Activated T-helper 1 cell treated with anti-CD3 and anti-CD28 coated beads, Interleukin-12 subunit alpha, Interleukin-12 subunit beta, Interleukin-2, Interleukin-4 antibody, amounts not matched to agents 30 ng/mL and 10 ng/mL and 1 ng/mL, durations not matched to agents 14 hours and 24 hours and 36 hours (primary cell): ENCODE measurements at regions not wholly inside any gene's neighbourhood (a gene's known extent, or its start where the extent isn't known, plus 50 kb on each side); places are given as distances from the start of the nearest gene placed in this dataset.

Experiments
- DNase-seq: peaks from one replicate; pipeline ENCODE4 v3.0.0; 2021; ENCODE audit warnings: low spot score
- H3K27ac Mint-ChIP-seq: one replicate; pipeline ENCODE4 v1.8.0; 2021; ENCODE audit warnings: mild to moderate bottlenecking, mixed read lengths
- H3K27me3 Mint-ChIP-seq: one replicate; pipeline ENCODE4 v1.8.0; 2022; ENCODE audit warnings: mild to moderate bottlenecking, moderate library complexity, mixed read lengths; ENCODE audit not compliant: insufficient read depth
- H3K36me3 Mint-ChIP-seq: one replicate; pipeline ENCODE4 v1.8.0; 2021; ENCODE audit warnings: low read depth, mixed read lengths
- H3K4me1 Mint-ChIP-seq: one replicate; pipeline ENCODE4 v1.8.0; 2021; ENCODE audit warnings: low read depth, mixed read lengths
- H3K4me3 Mint-ChIP-seq: one replicate; pipeline ENCODE4 v1.8.0; 2021; ENCODE audit warnings: mild to moderate bottlenecking, moderate library complexity, mixed read lengths
- H3K9me3 Mint-ChIP-seq: one replicate; pipeline ENCODE4 v1.8.0; 2021; ENCODE audit warnings: mixed read lengths
- intact Hi-C: fragments of 100-400 bp; cut with micrococcal nuclease; formaldehyde crosslinking; loops from one replicate; pipeline ENCODE4 v1.15.1; 2024

- no peak for DNase-seq
- Mint-ChIP-seq H3K27me3 (peaks cover 5% of the 10 kb centered on the region), H3K36me3 (no peaks in the 10 kb centered on the region), H3K27ac (no peak overlapping the region), H3K4me1 (no peaks in the 10 kb centered on the region), H3K4me3 (no peak overlapping the region), H3K9me3 (no peaks in the 10 kb centered on the region)
- intact Hi-C loops, result no loop called here
Observed at GRCh38 chr15:61798631-61799030, 261.6 kb downstream of the VPS13C start.

DNA sequence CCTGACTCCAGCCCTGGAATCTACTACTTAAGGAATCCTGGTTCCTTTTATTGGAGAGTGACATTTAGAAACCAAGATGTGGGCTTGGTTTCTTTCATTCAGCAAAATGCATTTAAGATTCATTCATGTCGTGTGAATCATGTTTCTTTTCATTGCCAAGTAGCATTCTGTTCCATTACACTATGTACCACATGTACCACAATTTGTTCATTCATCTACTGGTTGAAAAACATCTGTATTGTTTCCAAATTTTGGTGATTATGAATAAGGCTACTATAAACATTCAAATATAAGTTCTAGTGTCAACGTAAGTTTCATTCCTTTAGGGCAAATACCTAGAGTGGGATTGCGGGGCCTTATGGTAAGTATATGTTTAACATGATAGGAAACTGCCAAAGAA lies 264.2 kb downstream of the VPS13C start:
- intact Hi-C loops, result no loop called here
- no peaks in the 10 kb centered on the region for H3K9me3 Mint-ChIP-seq
- H3K4me3 Mint-ChIP-seq, result no peak overlapping the region
- no peak overlapping the region for H3K27ac Mint-ChIP-seq
- DNase-seq, result no peak
- H3K4me1 Mint-ChIP-seq, result no peaks in the 10 kb centered on the region
- H3K27me3 Mint-ChIP-seq, result peaks cover 8% of the 10 kb centered on the region
- H3K36me3 Mint-ChIP-seq, result no peaks in the 10 kb centered on the region

DNA sequence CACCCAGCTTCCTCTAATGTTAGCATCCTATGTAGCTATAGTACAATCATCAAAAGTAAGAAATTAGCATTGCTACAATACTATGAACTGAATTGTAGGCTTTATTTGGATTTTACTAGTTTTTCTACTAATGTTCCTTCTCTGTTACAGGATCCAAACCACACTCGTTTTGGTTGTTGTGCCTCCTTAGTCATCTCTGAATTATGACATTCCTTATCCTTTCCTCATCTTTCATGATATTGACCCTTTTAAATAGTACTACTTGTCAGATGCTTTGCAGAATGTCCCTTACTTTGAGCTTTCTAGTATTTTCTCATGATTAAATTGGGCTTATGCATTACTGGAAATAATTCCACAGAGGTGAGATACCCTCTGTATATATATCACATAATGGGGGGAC lies 265.4 kb downstream of the VPS13C start:
- Mint-ChIP-seq H3K27me3 (peaks cover 8% of the 10 kb centered on the region), H3K4me1 (no peaks in the 10 kb centered on the region)

DNA sequence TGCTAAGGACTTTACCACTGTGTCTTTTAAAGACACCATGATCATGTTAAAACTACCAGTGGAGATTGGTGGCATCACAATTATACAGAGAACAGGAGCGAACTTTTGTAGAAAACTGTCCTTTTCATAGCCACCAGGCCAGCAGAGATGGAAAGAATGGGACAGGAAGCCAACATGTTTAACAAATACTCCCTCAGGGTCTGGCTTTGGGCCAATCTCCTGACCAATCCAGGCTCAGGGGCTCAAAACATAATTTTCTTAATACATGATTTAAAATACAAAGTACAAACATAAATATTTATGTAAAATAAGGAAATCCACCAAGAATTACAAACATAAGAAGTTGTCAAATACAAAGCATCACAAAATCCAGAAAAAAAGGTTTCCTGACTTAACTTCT lies 266.0 kb downstream of the VPS13C start:
- H3K27me3 Mint-ChIP-seq, result peaks cover 8% of the 10 kb centered on the region
- H3K36me3 Mint-ChIP-seq, result no peaks in the 10 kb centered on the region
- no peak for DNase-seq
- intact Hi-C loops, result no loop called here
- H3K27ac Mint-ChIP-seq, result no peak overlapping the region
- H3K9me3 Mint-ChIP-seq, result no peaks in the 10 kb centered on the region
- no peak overlapping the region for H3K4me3 Mint-ChIP-seq
- no peaks in the 10 kb centered on the region for H3K4me1 Mint-ChIP-seq

More for the DNA sequence above, 265.4 kb downstream of the VPS13C start:
- Mint-ChIP-seq H3K27ac (no peak overlapping the region), H3K4me3 (no peak overlapping the region), H3K9me3 (no peaks in the 10 kb centered on the region), H3K36me3 (no peaks in the 10 kb centered on the region)
- intact Hi-C loops, result no loop called here
- no peak for DNase-seq

DNA sequence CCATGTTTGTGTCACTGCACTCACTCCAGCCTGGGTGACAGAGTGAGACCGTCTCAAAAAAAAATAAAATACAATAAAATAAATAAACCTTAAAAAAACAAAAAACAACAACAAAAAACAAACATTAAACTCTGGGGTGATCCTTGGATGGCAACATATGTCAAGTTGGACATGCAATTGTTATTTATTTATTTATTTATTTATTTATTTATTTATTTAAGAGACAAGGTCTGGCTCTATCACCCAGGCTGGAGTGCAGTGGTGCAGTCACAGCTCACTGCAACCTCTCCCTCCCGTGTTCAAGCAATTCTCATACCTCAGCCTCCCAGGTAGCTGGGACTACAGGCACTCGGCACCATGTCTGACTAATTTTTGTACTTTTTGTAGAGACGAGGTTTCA lies 275.5 kb downstream of the VPS13C start:
- no peaks in the 10 kb centered on the region for H3K9me3 Mint-ChIP-seq
- H3K36me3 Mint-ChIP-seq, result no peaks in the 10 kb centered on the region
- intact Hi-C loops, result no loop called here

GRCh38 chr15:61780278-61780980 lies 279.8 kb downstream of the VPS13C start:
- Mint-ChIP-seq H3K9me3 (no peaks in the 10 kb centered on the region), H3K36me3 (no peaks in the 10 kb centered on the region), H3K4me1 (no peaks in the 10 kb centered on the region), H3K4me3 (no peak overlapping the region), H3K27ac (no peak overlapping the region), H3K27me3 (peaks cover 8% of the 10 kb centered on the region)
- intact Hi-C loops, result no loop called here
- DNase-seq, result no peak

More for the DNA sequence above, 275.5 kb downstream of the VPS13C start:
- Mint-ChIP-seq H3K27me3 (peaks cover 10% of the 10 kb centered on the region), H3K27ac (no peak overlapping the region), H3K4me1 (no peaks in the 10 kb centered on the region), H3K4me3 (no peak overlapping the region)
- no peak for DNase-seq

DNA sequence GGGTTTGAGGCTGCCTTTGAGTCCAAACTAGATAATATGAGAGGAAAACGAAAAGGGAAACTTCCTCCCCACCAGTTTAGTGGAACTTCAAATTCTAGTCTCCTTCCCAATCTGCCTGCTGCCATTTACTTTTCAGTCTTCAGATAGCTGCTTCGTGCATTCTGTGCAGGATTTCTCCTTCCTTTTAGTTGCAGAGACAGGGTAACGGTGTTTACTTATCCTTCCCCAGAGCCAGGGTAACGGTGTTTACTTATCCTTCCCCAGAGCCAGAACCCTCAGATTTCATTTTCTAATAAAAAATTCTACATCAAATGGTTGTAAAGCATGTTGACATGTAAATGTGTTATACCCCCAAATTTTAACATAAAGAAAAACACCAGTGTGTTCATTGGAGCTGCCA lies 282.6 kb downstream of the VPS13C start:
- intact Hi-C loops, result no loop called here
- Mint-ChIP-seq H3K27ac (no peak overlapping the region), H3K9me3 (no peaks in the 10 kb centered on the region), H3K4me1 (no peaks in the 10 kb centered on the region), H3K4me3 (no peak overlapping the region), H3K36me3 (no peaks in the 10 kb centered on the region), H3K27me3 (peaks cover 8% of the 10 kb centered on the region)
- no peak for DNase-seq

DNA sequence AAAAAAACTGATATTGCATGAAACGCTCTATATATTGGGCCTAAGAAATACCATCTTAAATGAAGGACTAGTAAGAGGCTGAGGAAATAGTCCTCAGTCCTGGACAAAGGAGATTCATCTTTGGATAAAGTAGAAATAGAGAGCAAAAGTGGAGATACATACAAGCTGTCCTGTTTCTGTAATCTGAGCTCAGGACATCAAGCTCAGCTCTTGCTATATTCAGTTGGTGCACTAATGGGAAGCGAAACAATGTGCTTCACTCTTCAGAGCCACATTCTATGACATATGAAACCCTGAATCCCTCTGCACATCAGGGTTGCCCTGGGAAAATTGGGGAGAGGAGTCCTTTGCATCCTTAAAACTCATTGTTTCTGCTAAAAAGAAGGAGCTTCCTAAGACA lies 290.7 kb downstream of the VPS13C start:
- DNase-seq, result no peak
- no peak overlapping the region for H3K4me3 Mint-ChIP-seq
- H3K9me3 Mint-ChIP-seq, result peaks cover 13% of the 10 kb centered on the region
- no peaks in the 10 kb centered on the region for H3K4me1 Mint-ChIP-seq
- intact Hi-C loops, result no loop called here
- H3K27me3 Mint-ChIP-seq, result peaks cover 15% of the 10 kb centered on the region
- H3K36me3 Mint-ChIP-seq, result no peaks in the 10 kb centered on the region
- H3K27ac Mint-ChIP-seq, result no peak overlapping the region

DNA sequence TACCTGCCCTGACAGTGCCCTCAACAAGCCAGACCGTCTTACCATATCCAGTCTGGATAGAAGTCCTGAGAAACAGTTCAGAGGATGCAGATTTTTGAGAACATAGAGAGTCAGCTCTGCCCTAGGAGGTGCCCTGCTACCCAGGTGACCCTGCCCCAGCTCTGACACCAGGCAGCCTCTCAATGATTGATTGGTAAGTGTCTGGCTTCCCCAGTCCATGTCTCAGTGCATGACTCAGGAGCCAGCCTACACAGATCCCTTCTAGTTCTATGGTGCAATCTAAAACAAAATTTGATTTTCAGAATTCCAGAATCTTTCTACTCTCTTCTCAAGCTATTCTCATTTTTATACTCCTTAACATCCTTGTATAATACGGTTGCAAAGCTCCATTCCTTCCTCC lies 292.1 kb downstream of the VPS13C start:
- intact Hi-C loops, result no loop called here
- no peaks in the 10 kb centered on the region for H3K36me3 Mint-ChIP-seq
- no peaks in the 10 kb centered on the region for H3K4me1 Mint-ChIP-seq
- H3K27ac Mint-ChIP-seq, result no peak overlapping the region
- H3K9me3 Mint-ChIP-seq, result peaks cover 13% of the 10 kb centered on the region
- H3K27me3 Mint-ChIP-seq, result peaks cover 16% of the 10 kb centered on the region
- H3K4me3 Mint-ChIP-seq, result no peak overlapping the region
- no peak for DNase-seq

- DNase-seq, result no peak
- intact Hi-C loops, result no loop called here
- no peaks in the 10 kb centered on the region for H3K36me3 Mint-ChIP-seq
- H3K27ac Mint-ChIP-seq, result no peak overlapping the region
- H3K4me1 Mint-ChIP-seq, result no peaks in the 10 kb centered on the region
- peaks cover 16% of the 10 kb centered on the region for H3K27me3 Mint-ChIP-seq
- H3K4me3 Mint-ChIP-seq, result no peak overlapping the region
- no peaks in the 10 kb centered on the region for H3K9me3 Mint-ChIP-seq
Observed at GRCh38 chr15:61764981-61765380, 295.3 kb downstream of the VPS13C start.

DNA sequence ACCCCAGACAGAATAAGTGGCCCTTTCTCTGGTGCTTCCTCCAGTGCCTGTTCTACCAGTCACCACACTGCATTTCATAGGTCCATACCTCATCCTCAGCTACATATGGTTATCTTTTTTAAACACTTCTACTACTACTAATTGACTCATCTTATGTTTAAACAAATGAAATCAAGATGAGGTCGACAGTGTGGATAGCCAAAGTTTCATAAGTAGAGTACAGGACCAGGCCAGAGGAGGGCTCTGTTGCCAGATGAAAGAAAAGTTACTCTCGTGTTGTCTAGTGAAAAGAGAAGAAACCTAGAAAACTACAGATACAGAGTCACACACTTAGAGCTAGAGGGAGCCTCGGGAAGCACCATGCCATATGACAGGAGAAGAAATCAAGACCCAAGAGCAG lies 296.1 kb downstream of the VPS13C start:
- no peak for DNase-seq
- intact Hi-C loops, result no loop called here
- H3K9me3 Mint-ChIP-seq, result no peaks in the 10 kb centered on the region
- peaks cover 14% of the 10 kb centered on the region for H3K27me3 Mint-ChIP-seq
- no peaks in the 10 kb centered on the region for H3K36me3 Mint-ChIP-seq
- H3K4me1 Mint-ChIP-seq, result no peaks in the 10 kb centered on the region
- no peak overlapping the region for H3K4me3 Mint-ChIP-seq
- H3K27ac Mint-ChIP-seq, result no peak overlapping the region

- no peak for DNase-seq
- H3K27ac Mint-ChIP-seq, result no peak overlapping the region
- H3K36me3 Mint-ChIP-seq, result no peaks in the 10 kb centered on the region
- no peaks in the 10 kb centered on the region for H3K4me1 Mint-ChIP-seq
- H3K4me3 Mint-ChIP-seq, result no peak overlapping the region
- intact Hi-C loops, result no loop called here
- no peaks in the 10 kb centered on the region for H3K9me3 Mint-ChIP-seq
- H3K27me3 Mint-ChIP-seq, result peaks cover 14% of the 10 kb centered on the region
Observed at GRCh38 chr15:61762676-61763075, 297.6 kb downstream of the VPS13C start.

GRCh38 chr15:61759639-61760038 lies 300.6 kb downstream of the VPS13C start:
- no peak overlapping the region for H3K4me3 Mint-ChIP-seq
- intact Hi-C loops, result no loop called here
- no peaks in the 10 kb centered on the region for H3K9me3 Mint-ChIP-seq
- H3K36me3 Mint-ChIP-seq, result no peaks in the 10 kb centered on the region
- peaks cover 3% of the 10 kb centered on the region for H3K27me3 Mint-ChIP-seq
- DNase-seq, result no peak
- H3K27ac Mint-ChIP-seq, result no peak overlapping the region
- H3K4me1 Mint-ChIP-seq, result no peaks in the 10 kb centered on the region
